ENCODE measurements at regions not wholly inside any gene's neighbourhood (a gene's known extent, or its start where the extent isn't known, plus 50 kb on each side); places are given as distances from the start of the nearest gene placed in this dataset.

DNA sequence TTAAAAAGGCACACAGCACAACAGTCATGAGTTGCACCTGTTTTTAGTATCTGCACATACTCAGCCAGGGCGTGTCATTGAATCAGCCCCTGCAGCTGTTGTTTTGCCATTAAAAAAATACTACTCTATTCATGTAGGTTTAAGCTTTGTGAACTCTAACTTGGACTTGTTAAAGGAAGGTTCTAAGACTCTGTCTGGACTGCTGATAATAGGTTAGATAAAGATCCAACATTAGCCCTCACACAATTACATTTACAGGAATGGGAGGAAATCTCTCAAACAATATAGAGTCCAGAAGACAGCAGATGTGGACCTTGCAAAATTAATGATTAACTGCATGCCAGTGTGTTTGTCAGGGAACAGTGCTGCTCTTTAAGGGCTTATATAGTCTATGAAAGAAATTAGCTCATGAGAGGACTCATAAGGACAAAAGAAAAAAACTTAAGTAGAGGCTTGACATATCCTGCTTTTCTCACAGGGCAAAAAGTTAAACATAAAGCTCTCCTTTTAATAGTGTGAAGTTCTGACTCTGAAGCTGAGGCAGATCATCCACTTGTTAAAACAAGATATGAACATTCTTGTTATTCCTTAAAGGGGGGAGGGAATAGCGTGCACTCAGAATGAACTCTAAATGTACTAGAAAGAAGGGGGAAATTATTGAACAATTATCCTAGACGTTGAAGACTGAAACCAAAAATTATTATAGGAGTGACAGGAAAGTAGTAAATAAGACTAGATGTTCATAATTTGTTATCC is 243.6 kb downstream of the NDFIP2 start:
- no peak for TF ChIP-seq GATA3 (IDR thresholded peaks at IDR 0.05; ENCODE audit: low read depth, low read length)
- no peak for TF ChIP-seq GATA2 (IDR thresholded peaks at IDR 0.05; ENCODE audit: low read depth, low read length)

DNA sequence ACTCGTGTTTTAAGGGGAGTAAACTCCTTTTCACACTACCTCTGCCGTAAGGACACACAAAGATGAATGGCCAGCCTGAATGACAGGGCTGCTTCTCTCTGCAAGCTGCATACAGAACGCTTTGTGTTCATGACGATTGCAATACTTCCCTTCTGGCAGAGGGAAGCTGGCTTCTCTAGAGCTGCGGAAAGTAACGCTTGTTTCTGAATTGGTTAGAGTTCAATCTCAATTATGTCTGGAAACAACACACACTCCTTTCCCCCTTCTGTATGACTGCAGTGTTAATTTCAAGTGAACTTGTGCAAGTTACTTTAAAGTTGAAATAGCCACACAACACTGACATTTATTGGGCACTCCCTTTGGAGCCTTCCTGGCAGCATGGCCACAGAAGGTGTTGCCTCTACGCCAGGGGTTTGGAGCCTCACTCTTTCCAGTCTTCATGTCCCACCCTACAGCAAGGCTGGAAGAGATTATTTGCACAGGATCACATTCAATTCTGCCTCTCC is 242.6 kb downstream of the NDFIP2 start:
- TF ChIP-seq GATA3 (IDR thresholded peaks at IDR 0.05; ENCODE audit: low read depth, low read length): no peak
- no peak for TF ChIP-seq GATA2 (IDR thresholded peaks at IDR 0.05; ENCODE audit: low read depth, low read length)

DNA sequence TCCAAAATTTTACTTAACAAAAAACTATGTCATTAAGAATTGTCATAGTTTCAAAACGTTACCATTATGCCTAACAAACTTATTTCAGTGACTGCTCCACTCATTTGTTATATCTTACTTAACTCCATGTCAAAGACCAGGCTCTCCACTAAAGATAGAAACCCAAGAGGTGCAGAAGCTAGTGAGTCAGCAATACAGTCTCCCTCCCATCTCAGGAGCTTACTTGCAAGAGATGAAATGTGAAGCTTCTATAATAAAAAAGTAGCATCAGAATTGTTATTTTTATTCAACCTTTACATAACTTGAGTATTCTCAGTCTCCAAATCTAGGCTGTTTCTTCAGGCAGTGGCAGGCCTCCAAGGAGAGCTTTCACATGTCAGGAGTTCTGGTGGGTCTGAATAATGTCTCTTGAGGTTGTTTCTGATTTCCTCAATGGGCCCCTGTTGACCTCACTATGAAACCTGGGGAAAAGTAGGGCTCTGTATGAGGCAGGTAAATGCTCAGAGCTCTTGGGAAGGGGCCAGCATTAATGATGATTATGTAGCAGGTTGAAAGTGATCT is 242.0 kb downstream of the NDFIP2 start:
- TF ChIP-seq GATA3 (IDR thresholded peaks at IDR 0.05; ENCODE audit: low read depth, low read length) (no peak), GATA2 (IDR thresholded peaks at IDR 0.05; ENCODE audit: low read depth, low read length) (no peak)

- TF ChIP-seq GATA2 (IDR thresholded peaks at IDR 0.05; ENCODE audit: low read depth, low read length): no peak
- TF ChIP-seq GATA3 (IDR thresholded peaks at IDR 0.05; ENCODE audit: low read depth, low read length): no peak
These were observed 235.2 kb downstream of the NDFIP2 start for GRCh38 chr13:79716191-79716590.

DNA sequence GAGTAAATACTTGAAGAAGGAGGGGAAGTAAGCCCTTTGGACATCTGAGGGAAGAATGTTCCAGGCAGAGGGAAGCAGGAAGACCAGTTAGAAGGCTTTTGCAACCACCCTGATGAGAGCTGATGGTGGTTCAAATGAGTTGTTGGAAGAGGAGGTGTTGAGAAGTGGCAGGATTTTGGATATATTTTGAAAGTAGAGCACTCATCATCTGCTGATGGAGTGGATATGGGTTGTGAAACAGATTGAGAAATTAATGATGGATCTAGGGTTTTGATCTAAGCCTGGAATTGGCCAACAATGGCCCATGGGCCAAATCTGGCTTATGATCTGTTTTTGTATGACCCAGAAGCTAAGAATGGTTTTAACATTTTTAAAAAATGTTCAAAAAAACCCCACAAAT is 230.7 kb downstream of the NDFIP2 start:
- TF ChIP-seq GATA2 (IDR thresholded peaks at IDR 0.05; ENCODE audit: low read depth, low read length): no peak
- no peak for TF ChIP-seq GATA3 (IDR thresholded peaks at IDR 0.05; ENCODE audit: low read depth, low read length)

GRCh38 chr13:79710376-79710775 is 229.4 kb downstream of the NDFIP2 start:
- TF ChIP-seq GATA2 (IDR thresholded peaks at IDR 0.05; ENCODE audit: low read depth, low read length) (no peak; the same call in 1 of the 2 replicates), GATA3 (IDR thresholded peaks at IDR 0.05; ENCODE audit: low read depth, low read length) (0 out of 2 replicates have a peak, but pooled peaks have one; percentile 33)

- TF ChIP-seq GATA2 (IDR thresholded peaks at IDR 0.05; ENCODE audit: low read depth, low read length) (no peak), GATA3 (IDR thresholded peaks at IDR 0.05; ENCODE audit: low read depth, low read length) (no peak)
These were observed 228.5 kb downstream of the NDFIP2 start for GRCh38 chr13:79709471-79709870.

DNA sequence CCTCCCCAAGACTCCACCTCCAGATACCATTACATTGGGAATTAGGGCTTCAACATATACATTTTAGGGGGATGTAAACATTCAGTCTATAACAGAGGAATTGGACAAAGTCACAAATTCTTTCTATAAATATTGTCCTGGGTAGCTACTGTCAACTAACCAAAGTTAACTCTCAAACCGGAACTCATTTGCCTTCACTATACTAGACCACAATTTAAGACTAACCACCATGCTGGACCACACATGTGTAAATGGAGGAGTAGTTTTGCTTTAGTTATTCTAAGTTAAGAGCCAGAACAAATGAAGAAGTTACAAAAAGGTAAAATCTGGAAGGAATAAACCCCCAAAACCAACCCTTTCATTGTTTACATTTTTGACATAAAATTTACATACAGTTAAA is 222.8 kb downstream of the NDFIP2 start:
- TF ChIP-seq GATA2 (IDR thresholded peaks at IDR 0.05; ENCODE audit: low read depth, low read length): no peak
- TF ChIP-seq GATA3 (IDR thresholded peaks at IDR 0.05; ENCODE audit: low read depth, low read length): no peak

GRCh38 chr13:79695754-79696153 is 214.8 kb downstream of the NDFIP2 start:
- no peak for TF ChIP-seq GATA3 (IDR thresholded peaks at IDR 0.05; ENCODE audit: low read depth, low read length)
- no peak for TF ChIP-seq GATA2 (IDR thresholded peaks at IDR 0.05; ENCODE audit: low read depth, low read length)

GRCh38 chr13:79692846-79693245 is 211.9 kb downstream of the NDFIP2 start:
- no peak for TF ChIP-seq GATA3 (IDR thresholded peaks at IDR 0.05; ENCODE audit: low read depth, low read length)
- TF ChIP-seq GATA2 (IDR thresholded peaks at IDR 0.05; ENCODE audit: low read depth, low read length): no peak

- no peak for TF ChIP-seq GATA2 (IDR thresholded peaks at IDR 0.05; ENCODE audit: low read depth, low read length)
- no peak for TF ChIP-seq GATA3 (IDR thresholded peaks at IDR 0.05; ENCODE audit: low read depth, low read length)
These were observed 210.9 kb downstream of the NDFIP2 start for GRCh38 chr13:79691826-79692225.

DNA sequence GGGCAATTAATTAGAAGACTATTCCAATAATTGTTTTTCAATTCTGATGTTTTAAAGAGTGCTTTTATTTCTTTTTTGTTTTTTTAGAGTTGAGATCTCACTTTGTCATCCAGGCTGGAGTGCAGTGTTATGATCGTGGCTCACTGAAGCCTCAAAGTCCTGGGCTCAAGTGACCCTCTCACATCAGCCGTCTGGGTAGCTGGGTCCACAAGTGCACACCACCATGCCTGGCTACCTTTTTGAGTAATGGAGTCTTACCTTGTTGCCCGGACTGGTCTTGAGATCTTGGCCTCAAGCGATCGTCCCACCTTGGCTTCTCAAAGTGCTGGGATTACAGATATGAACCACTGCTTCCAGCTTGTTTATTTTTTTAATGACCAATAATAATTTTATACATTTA is 207.8 kb downstream of the NDFIP2 start:
- TF ChIP-seq GATA2 (IDR thresholded peaks at IDR 0.05; ENCODE audit: low read depth, low read length) (no peak), GATA3 (IDR thresholded peaks at IDR 0.05; ENCODE audit: low read depth, low read length) (no peak)

- no peak for TF ChIP-seq GATA2 (IDR thresholded peaks at IDR 0.05; ENCODE audit: low read depth, low read length)
- TF ChIP-seq GATA3 (IDR thresholded peaks at IDR 0.05; ENCODE audit: low read depth, low read length): no peak
These were observed 205.5 kb downstream of the NDFIP2 start for GRCh38 chr13:79686441-79686840.

GRCh38 chr13:79684371-79684770 is 203.4 kb downstream of the NDFIP2 start:
- TF ChIP-seq GATA3 (IDR thresholded peaks at IDR 0.05; ENCODE audit: low read depth, low read length) (no peak), GATA2 (IDR thresholded peaks at IDR 0.05; ENCODE audit: low read depth, low read length) (no peak)

GRCh38 chr13:79682164-79682563 is 201.2 kb downstream of the NDFIP2 start:
- TF ChIP-seq GATA3 (IDR thresholded peaks at IDR 0.05; ENCODE audit: low read depth, low read length) (no peak), GATA2 (IDR thresholded peaks at IDR 0.05; ENCODE audit: low read depth, low read length) (no peak)
